AG04449 (cell line): ENCODE measurements at regions not wholly inside any gene's neighbourhood (a gene's known extent, or its start where the extent isn't known, plus 50 kb on each side); places are given as distances from the start of the nearest gene placed in this dataset.

ENCODE experiments used
- CTCF ChIA-PET: fragments of 350-600 bp; formaldehyde crosslinking; extraction: SDS; loops from one replicate; lab custom pipeline; 2021; ENCODE audit warnings: antibody characterized with exemption; lab: Yijun Ruan, JAX
- POLR2A ChIA-PET: fragments of 400-600, 350-600 bp; formaldehyde crosslinking; extraction: SDS; loops from one replicate; lab custom pipeline; 2020; ENCODE audit warnings: antibody characterized with exemption, inconsistent platforms; lab: Yijun Ruan, JAX
- DNase-seq: peaks from one replicate; pipeline ENCODE4 v3.0.0-alpha.2; 2010; ENCODE audit warnings: low read depth, low spot score
- H3K4me3 ChIP-seq: 2 replicates; pipeline ENCODE4 v1.5.1; 2011; ENCODE audit warnings: low read depth, mild to moderate bottlenecking, control low read depth, low read length
- TF ChIP-seq, protein P1 (sequence below): IDR thresholded peaks from one replicate; pipeline ENCODE4 v1.5.1; 2011; ENCODE audit warnings: mild to moderate bottlenecking, moderate library complexity, low read length, control low read depth, inconsistent platforms; ENCODE audit not compliant: insufficient read depth; ENCODE audit errors: missing control alignments

DNA sequence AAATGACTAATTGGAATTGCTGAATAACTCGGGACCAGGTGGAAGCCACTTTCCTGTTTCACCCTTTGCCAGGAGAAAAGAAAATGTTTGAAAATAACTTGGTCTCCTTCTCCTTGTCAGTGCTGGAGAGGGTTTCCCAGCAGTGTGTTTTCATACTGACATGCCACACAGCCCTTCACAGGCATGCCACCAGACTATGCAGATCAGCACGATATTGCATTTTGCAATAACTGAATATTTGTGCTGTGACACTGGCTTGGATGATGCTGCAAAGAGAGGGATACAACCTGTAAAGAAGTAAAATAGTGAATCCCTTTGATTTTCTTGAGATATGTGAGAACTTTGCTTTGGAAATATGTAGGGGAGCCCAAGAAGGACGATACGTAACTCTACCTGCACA is 200.0 kb upstream of the NAV2 start:
- H3K4me3 ChIP-seq = no peak overlapping the region
- no peak for DNase-seq
- TF ChIP-seq, protein P1, sequence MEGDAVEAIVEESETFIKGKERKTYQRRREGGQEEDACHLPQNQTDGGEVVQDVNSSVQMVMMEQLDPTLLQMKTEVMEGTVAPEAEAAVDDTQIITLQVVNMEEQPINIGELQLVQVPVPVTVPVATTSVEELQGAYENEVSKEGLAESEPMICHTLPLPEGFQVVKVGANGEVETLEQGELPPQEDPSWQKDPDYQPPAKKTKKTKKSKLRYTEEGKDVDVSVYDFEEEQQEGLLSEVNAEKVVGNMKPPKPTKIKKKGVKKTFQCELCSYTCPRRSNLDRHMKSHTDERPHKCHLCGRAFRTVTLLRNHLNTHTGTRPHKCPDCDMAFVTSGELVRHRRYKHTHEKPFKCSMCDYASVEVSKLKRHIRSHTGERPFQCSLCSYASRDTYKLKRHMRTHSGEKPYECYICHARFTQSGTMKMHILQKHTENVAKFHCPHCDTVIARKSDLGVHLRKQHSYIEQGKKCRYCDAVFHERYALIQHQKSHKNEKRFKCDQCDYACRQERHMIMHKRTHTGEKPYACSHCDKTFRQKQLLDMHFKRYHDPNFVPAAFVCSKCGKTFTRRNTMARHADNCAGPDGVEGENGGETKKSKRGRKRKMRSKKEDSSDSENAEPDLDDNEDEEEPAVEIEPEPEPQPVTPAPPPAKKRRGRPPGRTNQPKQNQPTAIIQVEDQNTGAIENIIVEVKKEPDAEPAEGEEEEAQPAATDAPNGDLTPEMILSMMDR = no peak
- ChIA-PET CTCF (no interaction called here), POLR2A (no interaction called here)

DNA sequence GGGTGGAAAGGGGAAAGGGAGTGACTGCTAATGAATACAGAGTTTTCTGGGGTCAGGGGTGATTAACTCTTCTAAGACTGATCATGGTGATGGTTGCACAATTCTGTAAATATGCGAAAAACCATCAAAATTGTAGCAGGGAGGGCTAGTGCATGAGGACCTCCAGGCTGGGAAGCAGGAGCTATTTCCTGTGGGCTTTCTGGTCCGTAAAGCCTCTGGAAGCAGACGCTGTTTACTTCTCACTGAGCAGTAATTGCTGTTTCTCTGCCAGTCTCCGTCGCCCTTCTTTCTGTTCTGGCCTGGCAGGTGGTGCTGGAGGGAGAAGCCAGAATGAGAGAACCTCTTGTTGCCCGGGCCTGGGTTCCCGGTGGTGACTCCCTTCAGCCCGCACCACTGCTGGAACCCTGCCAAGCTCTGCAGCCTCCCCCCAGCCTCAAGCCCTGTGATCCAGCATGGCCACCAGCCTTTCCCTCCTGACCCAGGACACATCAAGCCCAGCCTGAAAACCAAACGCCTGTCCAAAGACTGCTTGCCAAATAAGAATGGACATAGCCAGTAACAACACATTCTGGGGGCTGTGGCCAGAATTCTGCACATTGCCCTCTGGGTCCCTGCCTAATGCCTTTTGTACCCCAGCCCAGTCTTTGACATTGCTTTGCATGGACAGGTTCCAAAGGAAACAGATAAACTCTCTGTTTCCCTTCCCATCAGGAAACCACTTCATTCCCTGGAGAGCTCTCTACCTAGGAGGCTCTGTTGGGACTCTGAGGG is 201.0 kb upstream of the NAV2 start:
- ChIA-PET POLR2A (no interaction called here), CTCF (no interaction called here)
- no peak for DNase-seq
- H3K4me3 ChIP-seq = no peak overlapping the region
- TF ChIP-seq, protein P1 = no peak

DNA sequence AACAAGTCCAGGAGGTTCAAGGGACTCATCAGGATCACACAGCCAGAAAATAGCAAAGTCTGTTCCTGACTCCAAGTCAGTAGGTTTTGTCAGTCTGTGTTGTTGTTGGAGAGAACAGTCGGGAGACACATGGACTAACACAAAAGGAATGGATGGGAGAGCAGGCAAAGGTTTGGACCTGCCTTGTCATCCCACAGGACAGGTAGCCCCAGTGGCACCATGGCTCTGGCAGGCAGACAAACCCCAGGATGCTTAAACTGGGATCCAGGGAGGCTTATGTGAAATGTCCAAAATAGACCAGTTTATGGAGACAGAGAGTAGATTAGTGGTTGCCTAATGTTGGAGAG is 201.6 kb upstream of the NAV2 start:
- no peak overlapping the region for H3K4me3 ChIP-seq
- TF ChIP-seq, protein P1 = no peak
- ChIA-PET CTCF (no interaction called here), POLR2A (no interaction called here)
- no peak for DNase-seq

DNA sequence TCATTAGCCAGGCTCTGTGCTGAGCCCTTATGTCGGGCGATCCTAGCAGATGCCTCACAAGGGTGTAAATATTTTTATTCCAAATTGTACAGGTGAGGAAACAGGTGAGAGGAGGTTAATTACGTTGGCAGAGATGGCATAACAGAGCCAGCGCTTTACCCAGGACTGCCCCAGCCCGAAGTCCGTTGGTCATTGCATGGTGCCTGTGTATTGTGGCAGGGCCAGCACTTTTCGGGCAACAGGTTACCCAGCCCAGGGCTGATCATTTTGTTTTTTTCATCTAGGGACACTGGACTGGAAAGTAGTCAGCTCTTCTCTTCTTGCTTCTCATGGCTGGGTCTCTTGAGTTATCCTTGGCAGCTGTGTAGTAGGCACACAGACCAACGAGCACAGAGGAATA is 202.2 kb upstream of the NAV2 start:
- no peak for DNase-seq
- H3K4me3 ChIP-seq = no peak overlapping the region
- CTCF ChIA-PET = interaction anchor here (0.9 kb wide), 1 partner anchor 43 kb away, joined by 4 read pairs; no protein-coding TSS in a partner anchor
- POLR2A ChIA-PET = no interaction called here
- TF ChIP-seq, protein P1 = no peak

DNA sequence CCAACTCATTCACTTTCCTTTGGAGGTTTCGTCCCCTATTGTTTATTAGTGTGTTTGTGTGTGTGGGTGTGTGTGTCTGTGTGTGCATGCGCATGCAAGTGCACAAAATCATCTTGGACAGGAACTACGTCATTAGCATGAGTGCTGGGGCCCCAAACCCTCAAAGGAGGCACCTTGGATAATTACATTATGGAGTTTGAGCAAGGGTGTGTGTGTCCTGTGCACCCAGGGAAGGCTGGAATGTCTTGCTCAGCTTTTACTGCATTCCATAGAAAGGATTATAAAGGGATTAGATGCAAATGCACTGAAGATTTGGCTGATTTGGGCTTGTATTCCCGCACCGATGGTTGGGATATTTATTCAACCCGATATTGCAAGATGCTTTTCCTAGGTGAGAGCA is 203.4 kb upstream of the NAV2 start:
- ChIA-PET CTCF (no interaction called here), POLR2A (no interaction called here)

DNA sequence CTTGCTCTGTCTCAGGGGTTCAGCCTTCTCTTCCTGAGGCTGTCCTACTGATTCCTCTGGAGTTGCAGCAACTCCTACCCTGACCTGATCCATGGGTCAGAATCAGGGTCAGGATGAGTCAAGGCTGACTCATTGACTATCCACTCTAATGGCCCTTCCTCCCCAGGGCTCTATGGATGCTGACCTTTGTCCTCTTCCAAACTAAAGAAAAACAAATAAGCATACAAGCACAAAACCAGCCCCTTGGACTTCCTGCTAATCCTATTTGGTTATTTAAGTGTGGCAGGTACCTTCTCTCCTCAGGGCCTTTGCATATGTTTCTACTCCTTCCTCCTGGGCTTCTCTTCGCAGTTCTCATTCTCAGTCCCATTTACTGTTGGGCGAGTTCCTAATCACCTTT is 204.5 kb upstream of the NAV2 start:
- CTCF ChIA-PET = no interaction called here
- H3K4me3 ChIP-seq = no peak overlapping the region
- no peak for DNase-seq
- POLR2A ChIA-PET = no interaction called here
- TF ChIP-seq, protein P1 = no peak

More for the DNA sequence above, 203.4 kb upstream of the NAV2 start:
- DNase-seq = no peak
- TF ChIP-seq, protein P1 = no peak
- H3K4me3 ChIP-seq = no peak overlapping the region
